HCT116 (cell line): ENCODE measurements at regions not wholly inside any gene's neighbourhood (a gene's known extent, or its start where the extent isn't known, plus 50 kb on each side); places are given as distances from the start of the nearest gene placed in this dataset.

ENCODE experiments used
- ATAC-seq: fragments of 200-7000 bp; cut with Tn5 transposase; 2 replicates; pipeline ENCODE4 v1.9.1; 2020; ENCODE audit warnings: mild to moderate bottlenecking, moderate library complexity
- BruUV-seq: library from RNA; stranded (reverse); fragments of 400-500 nt; replicated peaks from 2 replicates; lab custom pipeline; 2021; lab: Mats Ljungman, UMichigan
- CTCF ChIA-PET: fragments of 300-600 bp; sonication (Branson Sonifier 250); formaldehyde crosslinking; loops from one replicate; lab custom pipeline; 2021; ENCODE audit warnings: antibody characterized with exemption; lab: Charles Lee
- POLR2A ChIA-PET: fragments of 300-600, 350-600 bp; sonication (Branson Sonifier 250); formaldehyde crosslinking; loops from one replicate; lab custom pipeline; 2021; ENCODE audit warnings: antibody characterized with exemption; lab: Charles Lee
- RAD21 ChIA-PET, 2 experiments: fragments of 300-600 bp; sonication (Branson Sonifier 250); formaldehyde crosslinking; loops; one replicate each; lab custom pipeline; 2023; ENCODE audit warnings: low total read pairs in 2 of 2; ENCODE audit not compliant: uncharacterized antibody in 2 of 2, unreplicated experiment in 2 of 2, low non-redundant PET in 1 of 2; lab: Charles Lee
- DNase-seq: peaks from one replicate; pipeline ENCODE4 v3.0.0-alpha.2; 2010; ENCODE audit warnings: low read depth, low spot score
- H2AFZ ChIP-seq: fragments of 200-600 bp; shearing (Covaris generic), sonication (generic); 2 replicates; pipeline ENCODE4 v1.6.1; 2017; ENCODE audit warnings: low read depth, mixed run types, mixed read lengths, antibody characterized with exemption, low read length; ENCODE audit not compliant: poor library complexity, severe bottlenecking
- H3K27ac ChIP-seq: 2 replicates; pipeline ENCODE4 v1.5.1; 2012; ENCODE audit warnings: low read depth, low read length
- H3K27me3 ChIP-seq: fragments of 200-600 bp; sonication (generic); 2 replicates; pipeline ENCODE4 v1.6.1; 2016; ENCODE audit warnings: mixed run types, low read length, mixed read lengths; ENCODE audit not compliant: insufficient read depth
- H3K36me3 ChIP-seq, 2 experiments: fragments of 200-500 bp in 1 of 2; fragments of 200-600 bp in 1 of 2; sonication (Bioruptor generic) in 1 of 2; sonication (generic) in 1 of 2; 2 replicates each; pipeline versions ENCODE4 v1.5.1 to v1.6.1; 2014 to 2016; ENCODE audit warnings: low read length in 2 of 2, inconsistent platforms in 1 of 2, mixed read lengths in 1 of 2, mixed run types in 1 of 2; ENCODE audit not compliant: insufficient read depth in 2 of 2, control insufficient read depth in 1 of 2
- H3K4me1 ChIP-seq, 2 experiments: fragments of 200-600 bp in 1 of 2; sonication (generic) in 1 of 2; 2 replicates each; pipeline versions ENCODE4 v1.5.1 to v1.6.1; 2012 to 2017; ENCODE audit warnings: low read length in 2 of 2, inconsistent platforms in 1 of 2, mild to moderate bottlenecking in 1 of 2, mixed read lengths in 1 of 2, mixed run types in 1 of 2, moderate library complexity in 1 of 2; ENCODE audit not compliant: insufficient read depth in 2 of 2, control insufficient read depth in 1 of 2
- H3K4me2 ChIP-seq: fragments of 200-600 bp; sonication (generic); 2 replicates; pipeline ENCODE4 v1.6.1; 2017; ENCODE audit warnings: mixed run types, low read length, mixed read lengths
- H3K4me3 ChIP-seq, 2 experiments: fragments of 200-600 bp in 1 of 2; sonication (generic) in 1 of 2; replicated peaks in 1 of 2; 2 replicates each; pipeline ENCODE4 v1.5.1; 2011 to 2016; ENCODE audit warnings: low read length in 2 of 2, control low read depth in 1 of 2, low read depth in 1 of 2, mild to moderate bottlenecking in 1 of 2, mixed read lengths in 1 of 2, mixed run types in 1 of 2
- H3K79me2 ChIP-seq: fragments of 200-600 bp; sonication (generic); 2 replicates; pipeline ENCODE4 v1.6.1; 2017; ENCODE audit warnings: mild to moderate bottlenecking, mixed run types, low read length, moderate library complexity, mixed read lengths; ENCODE audit not compliant: insufficient read depth
- H3K9ac ChIP-seq: fragments of 200-600 bp; sonication (generic); 2 replicates; pipeline ENCODE4 v1.6.1; 2016; ENCODE audit warnings: low read length, mixed read lengths
- H3K9me2 ChIP-seq: fragments of 200-600 bp; sonication (generic), shearing (Covaris generic); 2 replicates; pipeline ENCODE4 v1.6.1; 2017; ENCODE audit warnings: mixed run types, mild to moderate bottlenecking, moderate library complexity; ENCODE audit not compliant: insufficient read depth
- H3K9me3 ChIP-seq, 2 experiments: fragments of 200-500 bp in 1 of 2; fragments of 200-600 bp in 1 of 2; sonication (Bioruptor generic) in 1 of 2; sonication (generic) in 1 of 2; 2 replicates each; pipeline ENCODE4 v1.6.1; 2014 to 2017; ENCODE audit warnings: low read length in 2 of 2, mixed read lengths in 2 of 2, inconsistent platforms in 1 of 2, low read depth in 1 of 2, mild to moderate bottlenecking in 1 of 2, mixed run types in 1 of 2, moderate library complexity in 1 of 2; ENCODE audit not compliant: control insufficient read depth in 1 of 2, insufficient read depth in 1 of 2
- H4K20me1 ChIP-seq: fragments of 200-600 bp; sonication (generic), shearing (Covaris generic); 2 replicates; pipeline ENCODE4 v1.6.1; 2017; ENCODE audit warnings: mixed run types, mild to moderate bottlenecking, moderate library complexity; ENCODE audit not compliant: insufficient read depth
- CBX3 ChIP-seq: IDR thresholded peaks from 2 replicates; pipeline ENCODE4 v1.6.1; 2012; ENCODE audit warnings: low read depth
- CEBPB ChIP-seq: IDR thresholded peaks from 2 replicates; pipeline ENCODE4 v1.6.1; 2012; ENCODE audit warnings: low read depth
- CTCF ChIP-seq, 3 experiments: fragments of 200-600 bp in 1 of 3; sonication (generic) in 1 of 3; IDR thresholded peaks in 2 of 3; conservative IDR thresholded peaks in 1 of 3; 2 replicates each; pipeline ENCODE4 v1.5.1; 2012 to 2017; ENCODE audit warnings: low read depth in 2 of 3, low read length in 2 of 3, antibody characterized with exemption in 1 of 3, borderline replicate concordance in 1 of 3, control low read depth in 1 of 3, mild to moderate bottlenecking in 1 of 3, mixed read lengths in 1 of 3, mixed run types in 1 of 3, moderate library complexity in 1 of 3; ENCODE audit not compliant: insufficient read depth in 1 of 3
- EZH2 ChIP-seq: fragments of 200-600 bp; sonication (generic); IDR thresholded peaks from 2 replicates; pipeline ENCODE4 v1.6.1; 2017; ENCODE audit warnings: antibody characterized with exemption, mixed run types
- FOSL1 ChIP-seq: IDR thresholded peaks from 2 replicates; pipeline ENCODE4 v1.6.1; 2012; ENCODE audit warnings: low read depth
- JUND ChIP-seq: IDR thresholded peaks from 2 replicates; pipeline ENCODE4 v1.6.1; 2012
- MAX ChIP-seq: IDR thresholded peaks from 2 replicates; pipeline ENCODE4 v1.6.1; 2012
- POLR2AphosphoS5 ChIP-seq: IDR thresholded peaks from 2 replicates; pipeline ENCODE4 v1.6.1; 2011; ENCODE audit warnings: mild to moderate bottlenecking, low read depth, low read length, moderate library complexity
- SIN3A ChIP-seq: IDR thresholded peaks from 2 replicates; pipeline ENCODE4 v1.6.1; 2012; ENCODE audit warnings: low read depth
- SP1 ChIP-seq: IDR thresholded peaks from 2 replicates; pipeline ENCODE4 v1.6.1; 2012; ENCODE audit warnings: low read depth
- TCF7L2 ChIP-seq: IDR thresholded peaks from 2 replicates; pipeline ENCODE4 v1.7.0; 2011; ENCODE audit warnings: borderline replicate concordance, inconsistent platforms; ENCODE audit not compliant: insufficient read depth, insufficient read length; ENCODE audit errors: extremely low read depth
- YY1 ChIP-seq: IDR thresholded peaks from 2 replicates; pipeline ENCODE4 v1.6.1; 2011; ENCODE audit warnings: low read length, low read depth, moderate library complexity, mild to moderate bottlenecking; ENCODE audit not compliant: insufficient replicate concordance; ENCODE audit errors: extremely low read depth
- ZFX ChIP-seq: fragments of 450-650 bp; IDR thresholded peaks from 2 replicates; pipeline ENCODE4 v1.6.1; 2017
- intact Hi-C: fragments of 100-400 bp; cut with micrococcal nuclease; formaldehyde crosslinking; loops from 2 replicates; pipeline ENCODE4 v1.10.0; 2022
- TF ChIP-seq, protein P1 (sequence below): IDR thresholded peaks from 2 replicates; pipeline ENCODE4 v1.6.1; 2012; ENCODE audit warnings: low read depth
- TF ChIP-seq, protein P2 (sequence below): IDR thresholded peaks from 2 replicates; pipeline ENCODE4 v1.6.1; 2011; ENCODE audit warnings: mild to moderate bottlenecking, low read length, moderate library complexity; ENCODE audit not compliant: insufficient replicate concordance; ENCODE audit errors: extremely low read depth
- TF ChIP-seq, protein P3 (sequence below): IDR thresholded peaks from 2 replicates; pipeline ENCODE4 v1.6.1; 2012

DNA sequence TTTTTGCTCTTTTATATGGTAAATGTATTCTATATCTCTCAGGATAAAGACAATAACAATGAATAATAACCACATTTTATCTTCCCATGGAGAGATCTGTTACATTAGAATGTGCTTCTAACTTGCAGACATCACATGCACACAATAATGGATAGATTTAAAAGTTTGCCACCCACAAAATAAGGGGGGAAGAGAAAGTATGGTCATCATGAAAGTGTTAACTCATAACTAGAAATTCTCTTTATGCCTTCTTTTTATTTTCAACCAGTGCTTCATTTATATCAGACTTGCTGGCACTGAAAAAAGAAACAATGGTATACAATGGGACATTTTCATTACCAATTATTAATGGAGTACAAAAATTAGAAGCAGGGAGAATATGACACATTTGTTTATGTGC lies 470.0 kb downstream of the FAT4 start:
- Histone ChIP-seq H3K27ac (no peak overlapping the region), H3K4me3 (no peak overlapping the region), H3K27me3 (no peaks in the 10 kb centered on the region), H3K4me1 (no peaks in the 10 kb centered on the region), H3K36me3 (no peaks in the 10 kb centered on the region), H3K4me2 (no peak overlapping the region), H2AFZ (no peak overlapping the region), H4K20me1 (no peaks in the 10 kb centered on the region), H3K9me2 (no peaks in the 10 kb centered on the region), H3K79me2 (no peaks in the 10 kb centered on the region), H3K9ac (no peak overlapping the region)
- no peak for DNase-seq
- ChIA-PET POLR2A (no interaction called here), RAD21 (no interaction called here), CTCF (no interaction called here)
- no TSS peak for BruUV-seq
- ATAC-seq = no peak
- TF ChIP-seq SP1 = no peak
- TF ChIP-seq, protein P1, sequence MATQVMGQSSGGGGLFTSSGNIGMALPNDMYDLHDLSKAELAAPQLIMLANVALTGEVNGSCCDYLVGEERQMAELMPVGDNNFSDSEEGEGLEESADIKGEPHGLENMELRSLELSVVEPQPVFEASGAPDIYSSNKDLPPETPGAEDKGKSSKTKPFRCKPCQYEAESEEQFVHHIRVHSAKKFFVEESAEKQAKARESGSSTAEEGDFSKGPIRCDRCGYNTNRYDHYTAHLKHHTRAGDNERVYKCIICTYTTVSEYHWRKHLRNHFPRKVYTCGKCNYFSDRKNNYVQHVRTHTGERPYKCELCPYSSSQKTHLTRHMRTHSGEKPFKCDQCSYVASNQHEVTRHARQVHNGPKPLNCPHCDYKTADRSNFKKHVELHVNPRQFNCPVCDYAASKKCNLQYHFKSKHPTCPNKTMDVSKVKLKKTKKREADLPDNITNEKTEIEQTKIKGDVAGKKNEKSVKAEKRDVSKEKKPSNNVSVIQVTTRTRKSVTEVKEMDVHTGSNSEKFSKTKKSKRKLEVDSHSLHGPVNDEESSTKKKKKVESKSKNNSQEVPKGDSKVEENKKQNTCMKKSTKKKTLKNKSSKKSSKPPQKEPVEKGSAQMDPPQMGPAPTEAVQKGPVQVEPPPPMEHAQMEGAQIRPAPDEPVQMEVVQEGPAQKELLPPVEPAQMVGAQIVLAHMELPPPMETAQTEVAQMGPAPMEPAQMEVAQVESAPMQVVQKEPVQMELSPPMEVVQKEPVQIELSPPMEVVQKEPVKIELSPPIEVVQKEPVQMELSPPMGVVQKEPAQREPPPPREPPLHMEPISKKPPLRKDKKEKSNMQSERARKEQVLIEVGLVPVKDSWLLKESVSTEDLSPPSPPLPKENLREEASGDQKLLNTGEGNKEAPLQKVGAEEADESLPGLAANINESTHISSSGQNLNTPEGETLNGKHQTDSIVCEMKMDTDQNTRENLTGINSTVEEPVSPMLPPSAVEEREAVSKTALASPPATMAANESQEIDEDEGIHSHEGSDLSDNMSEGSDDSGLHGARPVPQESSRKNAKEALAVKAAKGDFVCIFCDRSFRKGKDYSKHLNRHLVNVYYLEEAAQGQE = no peak
- TF ChIP-seq FOSL1 = no peak
- TF ChIP-seq CEBPB = no peak
- no peak for TF ChIP-seq MAX
- TF ChIP-seq EZH2 = no peak
- TF ChIP-seq JUND = no peak
- TF ChIP-seq YY1 = no peak
- TF ChIP-seq CTCF (IDR thresholded peaks at IDR 0.05 in 2 of 3, conservative IDR thresholded peaks at IDR 0.05 in 1 of 3; ENCODE audit: borderline replicate concordance in 1 of 3, insufficient read depth in 1 of 3, low read depth in 2 of 3, low read length in 2 of 3) = no peak
- no peak for TF ChIP-seq POLR2AphosphoS5
- no peak for TF ChIP-seq TCF7L2
- TF ChIP-seq CBX3 = no peak
- TF ChIP-seq, protein P2, sequence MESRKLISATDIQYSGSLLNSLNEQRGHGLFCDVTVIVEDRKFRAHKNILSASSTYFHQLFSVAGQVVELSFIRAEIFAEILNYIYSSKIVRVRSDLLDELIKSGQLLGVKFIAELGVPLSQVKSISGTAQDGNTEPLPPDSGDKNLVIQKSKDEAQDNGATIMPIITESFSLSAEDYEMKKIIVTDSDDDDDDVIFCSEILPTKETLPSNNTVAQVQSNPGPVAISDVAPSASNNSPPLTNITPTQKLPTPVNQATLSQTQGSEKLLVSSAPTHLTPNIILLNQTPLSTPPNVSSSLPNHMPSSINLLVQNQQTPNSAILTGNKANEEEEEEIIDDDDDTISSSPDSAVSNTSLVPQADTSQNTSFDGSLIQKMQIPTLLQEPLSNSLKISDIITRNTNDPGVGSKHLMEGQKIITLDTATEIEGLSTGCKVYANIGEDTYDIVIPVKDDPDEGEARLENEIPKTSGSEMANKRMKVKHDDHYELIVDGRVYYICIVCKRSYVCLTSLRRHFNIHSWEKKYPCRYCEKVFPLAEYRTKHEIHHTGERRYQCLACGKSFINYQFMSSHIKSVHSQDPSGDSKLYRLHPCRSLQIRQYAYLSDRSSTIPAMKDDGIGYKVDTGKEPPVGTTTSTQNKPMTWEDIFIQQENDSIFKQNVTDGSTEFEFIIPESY = no peak
- no peak for TF ChIP-seq SIN3A
- TF ChIP-seq, protein P3, sequence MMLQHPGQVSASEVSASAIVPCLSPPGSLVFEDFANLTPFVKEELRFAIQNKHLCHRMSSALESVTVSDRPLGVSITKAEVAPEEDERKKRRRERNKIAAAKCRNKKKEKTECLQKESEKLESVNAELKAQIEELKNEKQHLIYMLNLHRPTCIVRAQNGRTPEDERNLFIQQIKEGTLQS = no peak
- no peak for TF ChIP-seq ZFX
- TF ChIP-seq, all 23 proteins: peak for 0
- H3K9me3 ChIP-seq = no peaks in the 10 kb centered on the region
- intact Hi-C loops = no loop called here
